Lower lobe of right lung (tissue), 2 donors: ENCODE measurements at regions not wholly inside any gene's neighbourhood (a gene's known extent, or its start where the extent isn't known, plus 50 kb on each side); places are given as distances from the start of the nearest gene placed in this dataset.

Source experiments
- ATAC-seq, 2 donors: fragments of 200-7000 bp; cut with Tn5 transposase; one replicate each; pipeline ENCODE4 v1.9.1; 2020 to 2022; ENCODE audit warnings: mild to moderate bottlenecking in 2 of 2, moderate library complexity in 2 of 2
- DNase-seq: peaks from one replicate; pipeline ENCODE4 v3.0.0-alpha.2; 2020
- H3K27ac ChIP-seq: fragments of 200-600 bp; one replicate; pipeline ENCODE4 v1.8.0; 2022
- H3K27me3 ChIP-seq: fragments of 200-600 bp; one replicate; pipeline ENCODE4 v1.8.0; 2022; ENCODE audit warnings: low read depth
- H3K36me3 ChIP-seq: fragments of 200-600 bp; one replicate; pipeline ENCODE4 v1.8.0; 2022; ENCODE audit warnings: mild to moderate bottlenecking
- H3K4me1 ChIP-seq: fragments of 200-600 bp; one replicate; pipeline ENCODE4 v1.8.0; 2022
- H3K4me3 ChIP-seq: fragments of 200-600 bp; one replicate; pipeline ENCODE4 v1.8.0; 2022; ENCODE audit warnings: mild to moderate bottlenecking
- H3K9me3 ChIP-seq: fragments of 200-600 bp; one replicate; pipeline ENCODE4 v1.8.0; 2022
- intact Hi-C: fragments of 100-400 bp; cut with DNase I; formaldehyde crosslinking; loops from one replicate; pipeline ENCODE4 v1.11.0; 2022
- TF ChIP-seq, protein P1 (sequence below): fragments of 200-600 bp; IDR thresholded peaks from one replicate; pipeline ENCODE4 v1.8.0; 2022; ENCODE audit warnings: antibody characterized with exemption, mild to moderate bottlenecking
- donor health status: DM: no; HTN: yes; CAD: no; lungs with severe emphysema.

DNA sequence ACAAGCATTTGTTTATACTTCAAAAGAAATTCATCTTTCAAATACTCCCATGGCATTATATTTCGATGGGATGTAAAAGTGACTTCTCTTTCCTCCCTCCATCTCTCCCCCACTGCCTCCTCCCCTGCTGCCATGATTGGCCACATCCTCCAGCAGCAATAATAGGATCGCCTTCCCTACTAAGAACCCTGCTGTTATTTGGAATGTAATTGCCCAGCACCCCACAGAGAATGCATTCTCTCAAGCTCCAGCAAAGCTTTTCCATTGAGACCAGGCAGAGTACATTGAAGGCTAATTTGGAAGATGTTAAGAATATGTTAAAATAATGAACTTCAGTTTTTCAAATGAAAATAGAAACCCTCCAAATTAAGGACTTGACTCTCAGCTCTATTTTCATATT is 375.4 kb upstream of the ACVR2A start:
- intact Hi-C loops = no loop called here
- TF ChIP-seq, protein P1, sequence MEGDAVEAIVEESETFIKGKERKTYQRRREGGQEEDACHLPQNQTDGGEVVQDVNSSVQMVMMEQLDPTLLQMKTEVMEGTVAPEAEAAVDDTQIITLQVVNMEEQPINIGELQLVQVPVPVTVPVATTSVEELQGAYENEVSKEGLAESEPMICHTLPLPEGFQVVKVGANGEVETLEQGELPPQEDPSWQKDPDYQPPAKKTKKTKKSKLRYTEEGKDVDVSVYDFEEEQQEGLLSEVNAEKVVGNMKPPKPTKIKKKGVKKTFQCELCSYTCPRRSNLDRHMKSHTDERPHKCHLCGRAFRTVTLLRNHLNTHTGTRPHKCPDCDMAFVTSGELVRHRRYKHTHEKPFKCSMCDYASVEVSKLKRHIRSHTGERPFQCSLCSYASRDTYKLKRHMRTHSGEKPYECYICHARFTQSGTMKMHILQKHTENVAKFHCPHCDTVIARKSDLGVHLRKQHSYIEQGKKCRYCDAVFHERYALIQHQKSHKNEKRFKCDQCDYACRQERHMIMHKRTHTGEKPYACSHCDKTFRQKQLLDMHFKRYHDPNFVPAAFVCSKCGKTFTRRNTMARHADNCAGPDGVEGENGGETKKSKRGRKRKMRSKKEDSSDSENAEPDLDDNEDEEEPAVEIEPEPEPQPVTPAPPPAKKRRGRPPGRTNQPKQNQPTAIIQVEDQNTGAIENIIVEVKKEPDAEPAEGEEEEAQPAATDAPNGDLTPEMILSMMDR = no peak
- no peaks in the 10 kb centered on the region for H3K4me1 ChIP-seq
- H3K36me3 ChIP-seq = no peaks in the 10 kb centered on the region
- no peak overlapping the region for H3K4me3 ChIP-seq
- DNase-seq (no peak), ATAC-seq (no peak)
- H3K9me3 ChIP-seq = no peaks in the 10 kb centered on the region
- no peaks in the 10 kb centered on the region for H3K27me3 ChIP-seq
- no peak overlapping the region for H3K27ac ChIP-seq

DNA sequence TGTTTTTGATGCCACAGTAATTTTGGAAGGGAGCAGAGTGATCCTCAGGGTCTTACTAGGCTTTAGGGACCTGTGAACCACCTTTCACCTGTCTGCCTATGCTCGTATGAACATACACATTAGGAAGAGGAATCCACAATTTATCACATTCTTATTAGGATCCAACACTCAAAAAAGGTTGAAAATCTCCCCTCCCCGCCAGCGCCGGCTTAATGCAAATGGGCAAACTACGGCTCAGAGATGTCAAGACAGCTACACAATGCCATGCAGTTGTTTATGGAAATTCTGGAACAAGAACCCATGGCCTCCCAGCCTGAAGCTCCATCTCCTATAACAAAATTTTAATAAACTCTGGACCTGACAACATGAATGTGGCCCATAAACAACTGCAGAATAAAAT is 375.9 kb upstream of the ACVR2A start:
- H3K4me1 ChIP-seq = no peaks in the 10 kb centered on the region
- H3K36me3 ChIP-seq = no peaks in the 10 kb centered on the region
- TF ChIP-seq, protein P1 = no peak
- H3K9me3 ChIP-seq = no peaks in the 10 kb centered on the region
- no peak overlapping the region for H3K4me3 ChIP-seq
- H3K27me3 ChIP-seq = no peaks in the 10 kb centered on the region
- no peak for DNase-seq
- no peak overlapping the region for H3K27ac ChIP-seq
- intact Hi-C loops = no loop called here
- no peak for ATAC-seq

DNA sequence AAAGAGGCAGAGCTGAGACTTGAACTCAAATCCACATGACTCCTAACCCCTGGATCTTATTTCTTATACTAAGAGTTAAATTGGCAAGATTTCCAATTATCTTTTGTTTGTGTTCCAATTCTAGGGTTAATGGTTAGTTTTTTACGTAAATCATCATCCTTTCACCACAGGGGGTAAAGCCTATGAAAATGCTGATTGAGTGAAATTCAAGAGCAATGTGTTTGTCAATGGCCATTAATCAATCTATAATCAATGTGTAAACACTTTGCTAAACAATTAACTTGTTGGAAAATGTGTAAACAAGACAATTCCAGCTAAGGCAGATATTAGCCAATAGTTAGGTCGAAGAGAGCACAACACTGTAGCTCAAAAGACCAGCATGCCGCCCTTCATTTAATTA is 376.5 kb upstream of the ACVR2A start:
- H3K4me3 ChIP-seq = no peak overlapping the region
- no peak for DNase-seq
- no peaks in the 10 kb centered on the region for H3K27me3 ChIP-seq
- H3K27ac ChIP-seq = no peak overlapping the region
- no peaks in the 10 kb centered on the region for H3K36me3 ChIP-seq
- no peaks in the 10 kb centered on the region for H3K9me3 ChIP-seq
- ATAC-seq = no peak
- H3K4me1 ChIP-seq = no peaks in the 10 kb centered on the region
- intact Hi-C loops = no loop called here
- TF ChIP-seq, protein P1 = no peak

DNA sequence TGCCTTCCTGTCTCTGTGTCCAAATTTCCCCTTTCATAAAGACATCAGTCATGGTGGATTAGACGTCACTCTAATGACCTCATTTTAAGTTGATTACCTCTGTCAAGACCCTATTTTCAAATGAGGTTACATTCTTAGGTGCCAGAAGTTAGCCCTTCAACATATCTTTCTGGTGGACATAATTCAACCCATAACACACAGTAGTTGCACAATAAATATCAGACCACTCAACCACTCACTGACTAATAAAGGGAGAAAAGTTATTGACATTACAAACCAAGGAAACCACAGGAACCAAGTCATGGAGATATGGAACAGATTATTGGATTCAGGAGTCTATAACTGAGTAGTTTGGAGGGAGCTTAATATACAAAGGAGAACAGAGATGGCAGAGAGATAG is 377.4 kb upstream of the ACVR2A start:
- TF ChIP-seq, protein P1 = no peak
- no peaks in the 10 kb centered on the region for H3K27me3 ChIP-seq
- intact Hi-C loops = no loop called here
- H3K27ac ChIP-seq = no peak overlapping the region
- DNase-seq (no peak), ATAC-seq (no peak)
- H3K4me3 ChIP-seq = no peak overlapping the region
- no peaks in the 10 kb centered on the region for H3K36me3 ChIP-seq
- H3K4me1 ChIP-seq = no peaks in the 10 kb centered on the region
- no peaks in the 10 kb centered on the region for H3K9me3 ChIP-seq

DNA sequence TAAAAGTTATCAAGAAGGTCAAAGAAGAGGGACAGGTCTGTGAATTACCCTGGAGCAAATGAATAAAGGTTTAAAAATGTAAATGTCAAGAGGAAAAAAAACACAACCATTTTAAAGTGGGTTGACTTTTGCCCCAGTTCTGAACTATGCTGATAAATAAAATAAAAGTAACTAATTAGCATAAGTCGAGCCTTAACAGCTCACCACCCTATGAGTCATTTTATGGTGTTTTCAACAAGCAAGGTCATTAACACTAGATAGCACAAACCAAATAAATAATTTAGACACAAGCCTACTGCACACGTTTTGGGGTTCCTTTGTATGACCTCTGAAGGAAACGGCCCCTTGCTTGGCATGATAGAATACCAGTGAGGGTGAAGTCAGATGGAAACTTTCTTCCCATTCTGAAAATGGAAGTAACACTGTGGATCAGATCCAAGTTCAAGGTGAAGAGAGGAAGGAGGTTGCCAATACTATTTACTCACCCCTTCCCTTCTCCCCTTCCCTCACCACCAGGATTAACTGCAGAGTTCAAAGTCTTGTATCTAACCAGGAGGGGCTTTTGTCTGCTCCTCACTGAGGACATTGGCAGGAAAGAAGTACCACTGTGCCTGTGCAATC is 380.0 kb upstream of the ACVR2A start:
- Histone ChIP-seq H3K4me1 (no peaks in the 10 kb centered on the region), H3K27ac (no peak overlapping the region), H3K36me3 (no peaks in the 10 kb centered on the region), H3K4me3 (no peak overlapping the region), H3K9me3 (no peaks in the 10 kb centered on the region), H3K27me3 (no peaks in the 10 kb centered on the region)
- TF ChIP-seq, protein P1 = no peak
- no peak for ATAC-seq
- DNase-seq = no peak
- intact Hi-C loops = no loop called here
